Stimulated activated CD4-positive, alpha-beta T cell treated with anti-CD3 and anti-CD28 coated beads, TNF-alpha, amount 100 ng/mL, for 4 hours (primary cell): ENCODE measurements at regions not wholly inside any gene's neighbourhood (a gene's known extent, or its start where the extent isn't known, plus 50 kb on each side); places are given as distances from the start of the nearest gene placed in this dataset.

Experiments
- DNase-seq, 3 experiments: peaks; one replicate each; pipeline ENCODE4 v3.0.0-alpha.2; 2020; ENCODE audit warnings: low read depth in 3 of 3

DNA sequence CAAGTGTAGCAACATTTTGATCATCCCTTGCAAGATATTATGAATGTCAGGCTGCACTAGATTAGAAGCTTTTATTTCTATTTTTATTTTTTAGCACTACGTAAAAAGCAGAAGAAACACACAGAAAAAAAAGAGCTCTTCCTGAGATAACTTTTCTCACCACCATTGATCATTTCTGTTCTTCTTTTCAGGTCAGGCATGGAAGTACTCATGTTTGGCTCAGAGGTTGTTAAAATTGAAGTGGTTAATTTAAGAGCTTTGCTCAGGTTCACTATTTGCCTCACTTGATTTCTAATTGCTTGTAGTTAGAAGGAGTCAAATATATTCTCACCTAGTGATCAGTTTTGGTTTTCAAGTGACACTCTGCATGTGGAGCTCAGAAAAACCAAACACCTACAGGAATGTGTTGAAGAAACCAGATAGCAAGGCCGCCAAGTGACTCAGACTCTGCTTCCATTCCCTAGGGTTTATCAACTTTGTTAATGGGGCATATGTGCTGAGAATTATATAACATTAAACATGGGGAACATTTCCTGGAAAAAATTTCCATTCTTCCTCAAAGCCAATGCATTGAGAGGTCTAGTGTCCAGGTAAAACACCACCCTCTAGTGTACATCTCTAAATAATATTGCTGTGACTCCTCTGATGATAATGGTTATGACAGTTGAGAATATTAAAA lies 679.8 kb downstream of the CETN3 start:
- no peak for DNase-seq

GRCh38 chr5:89728750-89729149 lies 680.8 kb downstream of the CETN3 start:
- DNase-seq: no peak

- no peak for DNase-seq
These were observed 681.4 kb downstream of the CETN3 start for GRCh38 chr5:89728134-89728533.

- DNase-seq: no peak
These were observed 685.0 kb downstream of the CETN3 start for GRCh38 chr5:89724379-89725095.

DNA sequence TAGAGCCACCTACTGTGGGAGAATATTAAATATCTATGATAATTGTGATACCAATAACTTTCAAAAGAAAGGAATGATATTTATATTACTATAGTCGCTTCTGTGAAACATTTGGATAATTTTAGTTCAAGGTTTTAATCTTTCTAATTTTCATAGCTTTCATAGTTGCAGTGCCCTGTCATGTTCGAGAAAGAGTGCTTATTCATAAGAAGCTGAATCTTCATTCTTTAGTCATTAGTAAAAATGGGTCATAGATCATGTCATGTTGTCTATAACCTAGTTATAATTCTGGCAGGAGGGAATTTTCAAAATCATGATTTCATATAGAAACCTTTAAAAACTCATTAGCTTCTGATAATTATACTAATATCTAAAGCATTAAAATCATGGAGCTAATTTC lies 685.6 kb downstream of the CETN3 start:
- no peak for DNase-seq

- DNase-seq: no peak
These were observed 687.0 kb downstream of the CETN3 start for GRCh38 chr5:89722538-89722937.

DNA sequence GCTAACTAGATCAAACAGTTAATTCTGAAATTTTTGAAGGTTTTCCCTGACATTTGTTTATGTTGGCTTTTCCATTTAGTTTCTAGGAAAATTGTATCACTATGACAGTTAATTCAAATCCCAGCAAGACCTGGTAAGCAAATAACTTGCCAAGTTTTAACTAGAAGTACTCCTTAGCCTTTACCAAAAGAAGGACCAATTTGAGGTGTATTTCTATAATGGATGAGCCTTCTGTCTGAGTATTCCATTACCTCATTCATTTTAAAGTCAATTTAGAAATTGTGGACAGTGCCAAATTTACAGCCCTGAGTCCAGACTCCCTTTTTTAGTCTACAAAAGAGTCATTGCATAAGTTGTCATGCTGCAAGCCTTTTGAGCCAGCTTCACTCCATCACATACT lies 687.6 kb downstream of the CETN3 start:
- DNase-seq: no peak

DNA sequence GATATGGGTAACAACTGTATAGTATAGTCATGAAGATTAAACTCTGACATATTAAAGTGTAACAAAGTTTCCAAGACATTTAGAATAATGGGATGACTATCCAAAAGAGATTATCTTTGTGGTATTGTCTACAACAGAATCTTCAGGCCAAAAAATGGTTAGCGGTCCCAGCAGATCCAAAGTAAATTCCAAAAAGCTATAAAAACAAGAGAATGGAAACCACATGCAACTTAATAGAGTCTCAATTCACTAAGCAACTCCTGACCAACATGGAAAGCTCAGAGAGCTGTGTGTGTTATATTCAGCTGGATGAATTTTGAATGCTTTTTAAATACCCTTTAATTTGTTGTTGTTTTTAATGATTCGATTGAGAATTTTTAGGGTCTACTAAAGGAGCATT lies 688.2 kb downstream of the CETN3 start:
- no peak for DNase-seq

GRCh38 chr5:89712134-89712700 lies 697.3 kb downstream of the CETN3 start:
- DNase-seq: no peak

- no peak for DNase-seq
These were observed 698.0 kb downstream of the CETN3 start for GRCh38 chr5:89711526-89711925.

GRCh38 chr5:89710006-89710405 lies 699.5 kb downstream of the CETN3 start:
- no peak for DNase-seq

GRCh38 chr5:89707891-89708290 lies 701.7 kb downstream of the CETN3 start:
- DNase-seq: no peak

DNA sequence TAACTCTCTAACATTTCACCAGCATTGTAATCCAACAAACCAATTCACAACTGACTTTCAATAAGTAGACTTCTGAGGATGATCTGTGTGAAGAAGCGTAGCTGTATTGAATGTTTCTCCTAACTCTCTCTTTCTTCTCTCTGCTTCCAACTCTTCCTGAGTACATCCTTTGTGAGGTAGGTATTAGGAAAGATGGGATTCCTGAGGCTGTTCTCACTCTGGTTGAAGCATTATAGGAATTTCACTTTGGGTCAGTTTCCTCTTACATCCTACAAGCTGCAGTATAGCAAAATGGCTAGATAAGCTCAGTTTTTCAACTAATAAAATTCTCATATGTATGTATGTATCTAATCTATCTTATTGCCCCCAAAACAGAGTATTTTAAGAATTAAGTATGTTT lies 702.8 kb downstream of the CETN3 start:
- DNase-seq: no peak

DNA sequence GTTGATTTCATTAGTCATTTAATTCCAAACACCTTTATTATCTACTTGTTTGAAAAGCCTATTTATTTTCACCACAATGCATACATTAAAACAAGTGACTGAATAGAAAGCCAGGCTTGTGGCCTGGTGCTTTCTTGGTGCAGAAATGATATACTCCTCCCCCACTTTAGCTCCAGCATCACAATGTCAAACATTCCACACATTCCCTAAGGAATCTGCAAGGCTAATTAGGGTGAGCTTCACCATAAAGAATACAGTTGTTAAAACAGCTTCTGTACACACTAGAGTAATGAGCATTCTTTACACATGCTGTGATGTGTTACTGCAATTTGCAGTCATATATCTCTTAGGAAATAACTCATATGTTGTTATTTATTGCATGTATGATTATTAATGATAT lies 705.7 kb downstream of the CETN3 start:
- no peak for DNase-seq

DNA sequence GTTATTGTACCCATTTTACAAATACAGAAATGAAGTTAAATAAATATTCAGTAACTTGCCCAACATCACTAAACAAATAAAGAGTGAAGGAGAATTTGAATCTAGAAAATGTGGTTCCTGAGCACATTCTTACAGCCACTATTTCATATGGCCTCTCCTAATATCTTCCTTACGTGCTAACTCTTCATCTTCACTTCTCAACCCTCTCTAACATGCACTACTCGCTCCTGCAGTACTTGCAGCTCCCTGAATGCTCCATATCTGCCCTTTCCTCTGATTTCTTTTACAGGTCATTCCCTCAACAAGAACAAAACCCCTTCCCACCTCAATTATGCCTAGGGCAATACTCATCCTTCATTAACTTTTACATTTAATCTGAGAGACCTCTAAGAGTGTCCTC lies 711.5 kb downstream of the CETN3 start:
- DNase-seq: no peak

DNA sequence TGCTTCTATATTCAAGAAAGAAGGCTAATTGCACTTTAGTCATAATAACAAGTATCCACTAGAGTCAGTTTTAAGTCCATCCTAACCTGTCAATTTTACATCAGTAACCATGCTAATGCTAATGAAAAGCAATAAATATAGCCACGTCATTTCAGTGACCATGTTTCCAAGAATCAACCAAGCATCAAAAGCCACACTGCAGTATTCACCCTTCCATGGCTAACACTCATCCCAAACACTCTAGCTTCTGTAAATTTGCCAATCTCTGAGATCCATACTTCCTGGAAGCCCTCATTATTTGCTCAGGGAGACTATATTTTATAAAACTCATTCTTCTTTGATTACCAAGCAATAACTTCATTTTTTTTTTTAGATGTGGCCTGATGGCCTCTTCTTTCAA lies 712.0 kb downstream of the CETN3 start:
- no peak for DNase-seq

DNA sequence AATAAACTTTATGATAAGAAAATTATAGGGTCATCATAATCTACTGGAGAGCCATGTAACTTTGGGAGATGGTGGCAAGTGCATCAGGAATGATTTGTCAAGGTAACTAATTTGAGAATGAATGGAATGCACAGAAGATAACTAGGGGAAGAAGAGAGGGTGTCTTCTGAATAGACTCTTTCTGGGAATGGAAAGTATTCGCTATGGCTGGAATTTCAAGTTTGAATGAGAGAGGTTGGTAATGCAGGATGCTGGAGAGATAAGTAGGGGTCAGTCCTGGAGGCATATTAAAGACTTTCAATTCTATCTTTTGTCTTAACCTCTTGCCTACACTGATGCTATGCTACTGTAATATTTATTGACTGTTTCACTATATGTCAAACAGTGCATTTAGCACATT lies 714.2 kb downstream of the CETN3 start:
- no peak for DNase-seq

DNA sequence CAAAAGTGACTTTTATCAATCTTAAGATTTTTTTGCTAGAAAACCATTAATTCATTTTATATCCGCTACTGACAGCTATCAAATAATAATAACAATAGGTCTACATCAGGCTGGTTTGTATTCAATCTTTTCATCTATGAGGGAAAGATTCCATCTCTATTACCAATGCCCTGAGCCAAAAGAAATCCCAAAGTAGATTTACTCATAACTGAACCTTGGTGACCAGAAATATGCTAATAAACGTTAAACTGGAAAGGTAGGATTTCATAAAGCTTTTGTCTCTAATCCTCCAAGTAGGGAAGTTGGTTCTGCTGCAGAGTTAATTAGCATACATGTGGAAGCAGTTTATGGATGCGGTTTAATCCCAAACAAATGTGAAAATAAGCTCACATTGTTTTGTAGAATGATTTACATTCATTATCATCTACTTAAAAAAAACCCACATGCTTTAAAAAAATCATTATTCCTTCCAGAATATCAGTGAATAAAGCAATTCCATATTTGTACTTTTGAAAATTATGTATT lies 715.5 kb downstream of the CETN3 start:
- DNase-seq: no peak

DNA sequence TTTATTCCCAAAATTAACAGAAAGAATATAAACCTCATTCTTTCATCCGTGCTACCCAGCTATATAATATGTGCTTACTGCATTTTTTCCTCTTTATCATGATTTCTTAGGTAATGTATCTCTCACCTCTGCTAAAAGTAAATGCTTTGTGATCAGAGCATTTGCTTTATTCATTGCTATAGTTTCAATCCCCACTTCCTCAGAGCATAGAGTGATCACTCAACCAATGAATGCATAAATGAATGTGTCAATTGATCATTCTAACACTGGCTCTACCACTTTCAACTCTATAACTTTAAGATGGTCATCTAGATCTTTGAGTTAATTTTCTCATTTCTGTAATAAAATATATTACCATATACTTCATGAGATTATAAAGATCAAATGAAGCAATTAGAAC lies 719.2 kb downstream of the CETN3 start:
- DNase-seq: no peak

DNA sequence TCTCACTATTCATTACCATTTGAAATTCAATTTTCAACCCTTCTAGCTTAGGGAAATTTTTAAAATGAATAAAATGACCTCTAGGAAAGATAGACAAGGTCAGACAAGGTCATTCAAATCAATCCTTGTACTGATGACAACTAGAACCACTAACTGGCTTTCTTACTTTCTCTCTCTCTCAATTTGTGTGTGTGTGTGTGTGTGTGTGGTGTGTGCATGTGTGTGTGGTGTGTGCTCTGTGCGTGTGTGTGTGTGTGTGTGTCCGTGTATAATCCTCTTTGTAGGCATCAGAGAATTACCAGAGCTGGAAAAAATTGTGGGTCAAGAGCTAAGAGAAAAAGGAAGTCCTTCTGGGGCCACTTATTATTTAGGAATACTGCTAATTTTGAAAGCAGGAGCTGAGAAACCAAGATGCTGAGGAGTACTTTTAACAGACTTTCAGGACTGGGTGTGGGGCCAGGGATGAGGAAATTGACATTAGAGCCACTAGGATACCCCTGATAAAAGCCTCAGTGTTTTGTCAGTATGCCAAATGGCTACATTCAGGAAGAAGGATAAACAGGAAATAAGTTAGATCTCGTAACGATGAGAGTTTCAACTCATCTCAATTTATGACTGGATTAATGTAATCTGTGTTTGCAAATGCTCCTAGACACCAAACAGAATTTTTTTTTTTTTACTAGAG lies 723.3 kb downstream of the CETN3 start:
- DNase-seq: no peak

DNA sequence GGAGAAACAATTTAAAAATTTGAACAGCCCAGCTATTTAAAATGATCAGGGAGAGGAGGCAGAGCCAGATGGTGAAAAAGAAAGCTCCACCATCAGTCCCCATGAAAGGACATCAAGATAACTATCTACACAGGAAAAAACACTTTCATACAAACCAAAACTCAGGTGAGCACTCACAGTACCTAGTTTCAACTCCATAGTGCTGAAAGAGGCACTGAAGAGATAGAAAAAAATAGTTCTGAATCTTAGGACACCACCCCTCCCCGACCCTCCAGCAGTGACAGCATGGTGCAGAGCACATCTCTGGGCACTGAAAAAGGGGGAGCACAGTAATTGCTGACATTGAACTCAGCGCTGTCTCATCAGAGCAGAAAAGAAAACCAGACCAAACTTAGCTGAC lies 732.9 kb downstream of the CETN3 start:
- DNase-seq: no peak

- no peak for DNase-seq
These were observed 736.5 kb downstream of the CETN3 start for GRCh38 chr5:89673019-89673418.

GRCh38 chr5:89668821-89669220 lies 740.7 kb downstream of the CETN3 start:
- no peak for DNase-seq
